GM12878 (cell line): ENCODE measurements at regions not wholly inside any gene's neighbourhood (a gene's known extent, or its start where the extent isn't known, plus 50 kb on each side); places are given as distances from the start of the nearest gene placed in this dataset.

Source experiments
- ATAC-seq: fragments of 200-7000 bp; cut with Tn5 transposase; 3 replicates; pipeline ENCODE4 v1.9.1; 2020; ENCODE audit warnings: mild to moderate bottlenecking, moderate library complexity
- BruUV-seq: library from RNA; stranded (reverse); fragments of 400-500 nt; replicated peaks from 2 replicates; lab custom pipeline; 2021; lab: Mats Ljungman, UMichigan
- CTCF ChIA-PET: fragments of 300-600 bp; sonication (Branson Sonifier 250); formaldehyde crosslinking; extraction: SDS; loops from one replicate; lab custom pipeline; 2021; ENCODE audit warnings: inconsistent platforms; lab: Yijun Ruan, JAX
- POLR2A ChIA-PET: fragments of 350-600 bp; formaldehyde crosslinking; extraction: SDS; loops from one replicate; lab custom pipeline; 2021; ENCODE audit warnings: inconsistent platforms; lab: Charles Lee
- RAD21 ChIA-PET: fragments of 300-600 bp; sonication (Branson Sonifier 250); formaldehyde crosslinking; loops from one replicate; lab custom pipeline; 2023; ENCODE audit warnings: antibody characterized with exemption; ENCODE audit not compliant: unreplicated experiment; lab: Charles Lee
- SMC1A ChIA-PET: fragments of 300-600 bp; sonication (Branson Sonifier 250); formaldehyde crosslinking; loops from one replicate; lab custom pipeline; 2023; ENCODE audit not compliant: unreplicated experiment, uncharacterized antibody; lab: Charles Lee
- DNase-seq: peaks from one replicate; pipeline ENCODE4 v3.0.0-alpha.2; 2011; ENCODE audit warnings: low read depth, low spot score
- FAIRE-seq: peaks from 3 replicates; lab custom pipeline; 2011; peaks lifted over from hg19 to GRCh38; lab: Jason Lieb, UNC
- H2AFZ ChIP-seq: 2 replicates; pipeline ENCODE4 v1.6.0; 2011; ENCODE audit warnings: low read depth, low read length, control low read depth; ENCODE audit not compliant: control insufficient read depth
- H3K27ac ChIP-seq: 2 replicates; pipeline ENCODE4 v1.5.1; 2011; ENCODE audit warnings: control low read depth; ENCODE audit not compliant: control insufficient read depth, insufficient read depth
- H3K27me3 ChIP-seq, 2 experiments: replicated peaks in 1 of 2; 2 replicates each; pipeline versions ENCODE4 v1.6.0 to v1.6.1; 2011; ENCODE audit warnings: low read length in 1 of 2; ENCODE audit not compliant: control insufficient read depth in 2 of 2, insufficient read depth in 2 of 2
- H3K36me3 ChIP-seq, 2 experiments: 2 replicates each; pipeline ENCODE4 v1.5.1; 2011; ENCODE audit warnings: low read length in 1 of 2; ENCODE audit not compliant: control insufficient read depth in 2 of 2, insufficient read depth in 2 of 2
- H3K4me1 ChIP-seq: 2 replicates; pipeline ENCODE4 v1.6.1; 2011; ENCODE audit warnings: mild to moderate bottlenecking, low read length, moderate library complexity, mixed read lengths; ENCODE audit not compliant: control insufficient read depth, insufficient read depth
- H3K4me2 ChIP-seq: 2 replicates; pipeline ENCODE4 v1.6.0; 2011; ENCODE audit warnings: control low read depth; ENCODE audit not compliant: control insufficient read depth, insufficient read depth
- H3K4me3 ChIP-seq: fragments of 200-600 bp; sonication (generic); 2 replicates; pipeline ENCODE4 v1.5.1; 2016
- H3K79me2 ChIP-seq: 2 replicates; pipeline ENCODE4 v1.6.0; 2011; ENCODE audit warnings: low read length; ENCODE audit not compliant: control insufficient read depth, insufficient read depth
- H3K9ac ChIP-seq: 2 replicates; pipeline ENCODE4 v1.8.0; 2011; ENCODE audit warnings: low read length, control low read depth, mixed read lengths; ENCODE audit not compliant: control insufficient read depth, insufficient read depth
- H3K9me3 ChIP-seq: replicated peaks from 3 replicates; pipeline ENCODE4 v1.5.1; 2011; ENCODE audit warnings: mild to moderate bottlenecking, low read length; ENCODE audit not compliant: control insufficient read depth, insufficient read depth
- H4K20me1 ChIP-seq: 2 replicates; pipeline ENCODE4 v1.6.0; 2011; ENCODE audit not compliant: control insufficient read depth, insufficient read depth
- ATF3 ChIP-seq: IDR thresholded peaks from 2 replicates; pipeline ENCODE4 v1.6.1; 2011; ENCODE audit warnings: low read depth, mild to moderate bottlenecking, low read length, moderate library complexity, borderline replicate concordance; ENCODE audit errors: extremely low read depth
- BCL11A ChIP-seq: IDR thresholded peaks from 2 replicates; pipeline ENCODE4 v1.6.1; 2011; ENCODE audit warnings: low read depth, low read length
- JUNB ChIP-seq: IDR thresholded peaks from 2 replicates; pipeline ENCODE4 v1.6.1; 2016; ENCODE audit warnings: antibody characterized with exemption, mild to moderate bottlenecking
- MAX ChIP-seq: IDR thresholded peaks from 2 replicates; pipeline ENCODE4 v1.6.1; 2012; ENCODE audit warnings: low read depth, low read length, improper control_type of control experiment
- RBBP5 ChIP-seq: fragments of 200-600 bp; sonication (generic); conservative IDR thresholded peaks from 2 replicates; pipeline ENCODE4 v1.6.1; 2016
- SMC3 ChIP-seq: IDR thresholded peaks from 2 replicates; pipeline ENCODE4 v1.6.1; 2011; ENCODE audit warnings: low read length, improper control_type of control experiment, borderline replicate concordance
- USF2 ChIP-seq: IDR thresholded peaks from 2 replicates; pipeline ENCODE4 v1.6.1; 2011; ENCODE audit warnings: low read depth, low read length, improper control_type of control experiment, borderline replicate concordance
- ZNF592 ChIP-seq: fragments of 450-650 bp; IDR thresholded peaks from 2 replicates; pipeline ENCODE4 v1.6.1; 2017; ENCODE audit warnings: mild to moderate bottlenecking, moderate library complexity
- WGBS: methylation state at CpG from one replicate; pipeline ENCODE4 v1.1.6; 2016; ENCODE audit warnings: low lambda C conversion rate; ENCODE audit not compliant: insufficient replicate concordance, insufficient coverage; ENCODE audit errors: missing lambda C conversion rate; 5-methylcytosine and 5-hydroxymethylcytosine counted together
- in situ Hi-C: fragments of 300-500 bp; cut with MboI; formaldehyde crosslinking; loops from 9 replicates; pipeline ENCODE4 v1.14.3; 2018; ENCODE audit warnings: mixed read lengths
- intact Hi-C: fragments of 100-400 bp; cut with micrococcal nuclease; formaldehyde crosslinking; loops from one replicate; pipeline ENCODE4 v1.14.2; 2022; ENCODE audit not compliant: unreplicated experiment

GRCh38 chr16:66058832-66059231 lies 307.7 kb upstream of the CDH5 start:
- H4K20me1 ChIP-seq, result no peaks in the 10 kb centered on the region
- ChIA-PET CTCF (no interaction called here), POLR2A (no interaction called here), RAD21 (interaction anchor here (0.6 kb wide), 1 partner anchor 39 kb away, joined by 7 read pairs; no protein-coding TSS in a partner anchor), SMC1A (no interaction called here)
- H3K4me2 ChIP-seq, result no peak overlapping the region
- H3K4me1 ChIP-seq, result no peaks in the 10 kb centered on the region
- DNase-seq, result no peak
- H3K9ac ChIP-seq, result no peak overlapping the region
- no peak overlapping the region for H2AFZ ChIP-seq
- ATAC-seq, result no peak
- in situ Hi-C loops (no loop called here), intact Hi-C loops (no loop called here)
- H3K27me3 ChIP-seq, result no peaks in the 10 kb centered on the region; a peak in 1 of 4 replicates
- no peaks in the 10 kb centered on the region for H3K9me3 ChIP-seq
- BruUV-seq, result no TSS peak
- H3K36me3 ChIP-seq, result no peaks in the 10 kb centered on the region
- no peak for FAIRE-seq
- 0% methylated on average over 1 of the region's 1 CpG for WGBS
- no peak overlapping the region for H3K27ac ChIP-seq
- H3K4me3 ChIP-seq, result no peak overlapping the region
- H3K79me2 ChIP-seq, result no peaks in the 10 kb centered on the region
- no peak for TF ChIP-seq JUNB
- TF ChIP-seq ATF3, result no peak
- no peak for TF ChIP-seq USF2
- no peak for TF ChIP-seq RBBP5
- TF ChIP-seq BCL11A, result no peak
- no peak for TF ChIP-seq ZNF592
- no peak for TF ChIP-seq MAX
- TF ChIP-seq SMC3, result no peak
